ENCODE measurements at regions not wholly inside any gene's neighbourhood (a gene's known extent, or its start where the extent isn't known, plus 50 kb on each side); places are given as distances from the start of the nearest gene placed in this dataset.

GRCh38 chr6:168225471-168225911 lies 94.1 kb downstream of the DACT2 start:
- TF ChIP-seq POLR2AphosphoS5 (IDR thresholded peaks at IDR 0.05) (no peak), CTCF (IDR thresholded peaks at IDR 0.05) (no peak)
